ENCODE measurements at regions not wholly inside any gene's neighbourhood (a gene's known extent, or its start where the extent isn't known, plus 50 kb on each side); places are given as distances from the start of the nearest gene placed in this dataset.

DNA sequence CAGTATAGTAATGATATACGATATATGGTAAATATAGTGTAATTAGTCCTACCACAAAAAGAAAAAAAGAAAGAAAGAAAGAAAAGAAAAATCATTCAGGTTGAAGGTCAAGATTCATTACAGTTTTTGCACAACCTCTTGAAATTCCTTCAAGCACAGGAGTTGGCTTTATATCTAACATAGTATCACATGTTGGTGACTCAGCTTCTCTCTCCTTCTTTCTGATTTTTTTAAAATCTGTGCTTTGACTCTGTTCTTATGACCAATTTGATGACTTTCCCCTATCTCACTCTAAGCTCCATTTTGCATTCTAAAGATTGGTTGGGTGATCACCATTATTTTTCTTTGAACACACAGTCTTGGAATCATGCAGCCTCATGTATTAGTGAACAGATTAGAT is 148.2 kb upstream of the COL11A1 start:
- no peak for ATAC-seq
- DNase-seq (ENCODE audit: low spot score): no peak

DNA sequence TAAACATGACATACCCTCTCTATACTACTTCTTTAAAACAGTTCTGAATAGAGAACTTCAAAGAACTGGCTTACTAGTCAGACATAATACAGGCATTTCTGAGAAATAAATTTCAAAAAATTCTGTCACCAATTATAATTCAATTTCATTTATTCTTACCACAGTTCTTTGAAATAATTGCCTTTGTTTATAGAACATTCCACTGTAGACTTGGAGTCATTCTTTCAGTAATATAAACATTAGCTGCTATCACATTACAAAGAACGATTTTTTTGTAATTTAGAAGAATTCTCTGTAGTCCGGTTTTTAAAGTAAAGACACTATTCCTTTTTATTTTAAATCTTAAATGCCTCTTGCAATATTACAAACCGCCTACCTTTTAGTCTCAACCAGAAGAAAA is 146.4 kb upstream of the COL11A1 start:
- DNase-seq (ENCODE audit: low spot score) (no peak), ATAC-seq (no peak)

DNA sequence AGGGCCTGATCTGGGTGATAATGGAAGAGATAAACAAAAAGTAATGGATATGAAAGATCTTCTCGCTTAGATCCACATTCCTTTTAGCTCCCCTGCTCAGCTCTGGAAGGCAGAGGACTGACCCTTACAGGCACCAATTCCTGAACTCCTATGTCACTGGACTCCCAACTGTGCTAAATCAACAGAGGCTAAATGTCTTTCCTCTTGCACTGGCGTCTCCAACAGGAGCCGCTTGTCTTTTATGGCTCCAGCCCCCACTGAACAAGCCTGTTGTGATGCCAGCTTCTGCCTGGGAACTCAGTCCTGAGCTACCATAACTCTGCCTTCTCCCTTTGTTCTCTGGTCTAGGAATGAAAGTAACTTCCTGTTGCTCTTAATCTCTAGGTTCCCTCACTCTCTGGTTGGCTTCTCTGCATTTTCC is 142.1 kb upstream of the COL11A1 start:
- no peak for DNase-seq (ENCODE audit: low spot score)
- no peak for ATAC-seq

DNA sequence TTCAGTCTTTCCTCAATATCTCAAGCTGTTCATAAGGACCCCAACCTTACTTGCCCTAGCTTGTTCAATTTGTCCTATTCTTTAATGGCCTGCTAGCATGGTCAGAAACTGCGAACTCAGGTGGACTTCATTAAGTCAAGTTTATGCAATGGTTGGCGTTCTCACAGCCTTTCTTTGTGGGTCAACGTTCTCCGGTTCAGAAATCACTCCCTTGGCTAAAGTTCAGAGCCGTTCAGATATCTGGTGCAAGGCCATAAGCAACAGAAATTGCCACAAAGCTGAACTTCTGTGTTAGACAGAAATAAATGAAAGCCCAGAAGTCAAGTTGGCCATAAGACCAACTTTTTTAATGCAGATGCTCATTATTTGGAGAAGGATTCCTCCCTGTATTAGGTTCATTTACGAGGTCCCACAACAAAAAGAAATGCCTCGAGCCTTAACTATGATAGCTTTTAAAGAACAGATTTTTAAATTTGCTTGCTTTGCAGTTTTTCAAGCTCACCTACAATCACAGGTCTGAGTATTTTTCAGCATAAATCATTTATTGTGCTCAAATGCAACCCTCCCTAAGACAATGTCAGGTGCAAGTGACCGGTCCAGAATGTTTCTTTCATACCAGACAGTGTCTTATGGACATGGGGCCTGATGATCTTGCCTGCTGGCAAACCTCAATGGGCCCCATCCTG is 140.2 kb upstream of the COL11A1 start:
- ATAC-seq (peak; percentile 73), DNase-seq (ENCODE audit: low spot score) (no peak)

DNA sequence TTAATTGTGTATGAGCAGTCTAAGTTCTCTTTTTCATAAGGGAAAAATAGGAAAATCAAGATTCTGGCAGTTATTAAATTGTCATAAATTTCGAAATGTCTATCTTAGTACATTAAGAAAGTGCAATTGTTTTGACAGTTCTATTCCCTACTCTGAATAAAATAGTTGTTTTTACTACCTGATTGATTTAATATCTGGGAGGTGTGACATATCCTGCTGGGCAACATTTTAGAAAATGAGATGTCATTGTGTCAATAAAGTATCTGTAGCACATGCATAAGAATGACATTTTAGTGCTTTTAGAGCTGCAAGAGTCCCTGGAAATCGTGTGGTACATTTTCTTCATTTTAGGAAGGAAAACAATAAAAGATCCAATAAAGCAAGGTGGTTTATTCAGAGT is 139.2 kb upstream of the COL11A1 start:
- ATAC-seq (no peak), DNase-seq (ENCODE audit: low spot score) (no peak)

DNA sequence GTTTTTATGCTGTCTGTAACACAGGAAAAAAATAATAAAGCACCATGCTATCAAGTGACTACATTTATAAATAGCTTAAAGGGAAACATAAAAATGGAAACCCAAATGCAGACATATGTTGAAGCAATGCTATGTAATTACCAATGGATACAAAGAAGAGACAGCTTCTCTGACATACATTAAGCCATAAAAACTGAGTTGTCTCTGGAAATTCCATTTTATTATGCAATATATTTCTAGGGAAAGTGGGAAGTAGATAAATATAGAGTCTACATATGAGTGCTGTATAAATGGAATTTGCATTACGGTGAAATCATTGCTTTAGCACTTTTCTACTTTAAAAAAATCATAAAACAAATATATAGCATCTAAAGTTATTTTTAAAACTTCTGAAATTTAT is 135.2 kb upstream of the COL11A1 start:
- no peak for ATAC-seq
- DNase-seq (ENCODE audit: low spot score): no peak

DNA sequence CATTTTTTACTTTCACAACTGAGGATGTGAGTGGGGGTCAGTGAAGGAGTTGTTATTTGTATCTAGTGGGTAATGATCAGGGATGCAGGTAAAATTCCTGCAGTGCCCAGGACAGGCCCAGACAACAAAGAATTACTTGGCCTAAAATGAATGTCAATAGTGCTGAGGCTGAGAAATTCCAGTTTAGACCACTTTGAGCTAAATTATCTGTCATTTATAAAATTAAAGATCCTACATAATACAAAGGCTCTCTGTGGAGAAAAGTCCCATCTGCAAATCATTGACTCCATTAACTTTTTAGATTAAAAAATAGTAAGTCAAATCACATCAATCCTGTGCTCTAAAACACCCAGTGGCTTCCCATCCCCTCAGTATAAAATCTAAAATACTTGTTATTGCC is 130.7 kb upstream of the COL11A1 start:
- ATAC-seq: no peak
- DNase-seq (ENCODE audit: low spot score): no peak

DNA sequence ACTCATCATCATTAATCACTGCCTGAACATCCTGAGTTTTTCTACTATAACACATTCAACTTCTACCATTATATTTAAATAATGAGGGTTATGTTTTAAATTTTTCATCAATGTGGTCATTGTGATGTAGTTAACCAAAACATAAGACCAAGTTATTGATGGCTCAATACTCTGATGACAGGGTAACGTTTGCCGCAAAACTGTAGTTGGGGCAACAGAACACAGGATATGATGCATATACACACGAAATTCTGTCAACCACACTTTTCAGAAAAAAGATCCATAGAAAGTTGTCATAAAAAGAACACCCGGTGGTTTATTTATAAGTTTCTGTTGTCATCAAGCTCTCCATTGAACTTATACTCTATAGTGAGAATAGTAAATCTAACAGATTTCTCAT is 121.7 kb upstream of the COL11A1 start:
- ATAC-seq (no peak), DNase-seq (ENCODE audit: low spot score) (no peak)

DNA sequence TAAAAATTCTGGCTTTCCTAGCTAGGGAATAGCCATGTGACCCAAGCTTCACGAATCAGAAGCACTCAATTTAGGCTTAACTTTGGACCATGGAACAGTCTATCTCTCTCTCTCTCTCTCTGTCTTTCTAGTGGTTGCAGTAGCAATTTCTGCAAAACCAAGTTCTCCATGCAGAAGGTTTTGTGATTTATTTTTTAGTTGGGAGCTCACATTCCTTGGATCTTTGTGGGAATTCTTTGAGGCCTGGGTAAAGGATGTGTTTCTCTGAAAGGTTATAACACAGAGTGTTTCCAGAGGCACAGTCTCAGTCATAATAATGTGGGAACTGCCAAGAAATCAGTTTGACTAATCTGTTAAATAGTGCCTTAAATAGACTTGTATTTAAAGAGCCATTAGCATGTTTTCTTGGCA is 112.3 kb upstream of the COL11A1 start:
- no peak for DNase-seq (ENCODE audit: low spot score)
- no peak for ATAC-seq

DNA sequence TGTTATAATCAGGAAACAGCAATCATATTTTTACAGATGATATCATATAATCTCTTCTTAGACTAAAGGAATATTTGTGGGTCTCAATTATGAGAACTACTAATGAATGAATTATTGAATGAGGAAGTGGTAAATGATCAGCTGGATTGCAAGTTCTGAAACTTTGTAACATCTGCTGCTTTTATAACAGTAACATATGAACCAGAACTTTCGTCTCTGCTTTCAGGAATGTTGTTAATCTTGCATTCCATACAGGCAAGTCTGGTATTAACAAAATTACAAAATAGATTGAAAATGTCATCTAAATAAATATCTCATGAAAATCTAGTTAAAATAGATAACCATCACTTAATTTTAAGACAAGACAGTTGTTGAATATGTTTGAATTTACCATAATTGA is 110.5 kb upstream of the COL11A1 start:
- DNase-seq (ENCODE audit: low spot score): no peak
- ATAC-seq: no peak

DNA sequence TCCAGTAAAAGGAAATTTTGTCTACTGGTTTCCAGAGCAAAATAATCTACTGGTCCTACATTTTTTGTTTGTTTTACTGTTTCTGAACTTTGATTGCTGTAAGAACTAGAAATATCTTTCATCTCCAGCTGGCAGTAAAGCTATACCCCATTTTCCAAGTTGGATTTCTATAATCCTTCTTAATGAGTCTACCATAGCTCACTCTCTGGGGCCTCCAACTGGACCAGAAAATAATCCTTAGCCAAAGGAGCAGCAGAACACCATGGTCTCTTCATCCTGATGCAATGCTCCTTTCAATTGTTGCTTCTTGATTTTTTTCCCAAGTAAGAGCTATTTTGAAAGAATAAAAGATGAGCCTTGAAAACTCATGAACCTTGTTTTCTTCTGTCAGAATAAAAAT is 110.0 kb upstream of the COL11A1 start:
- no peak for ATAC-seq
- DNase-seq (ENCODE audit: low spot score): no peak

DNA sequence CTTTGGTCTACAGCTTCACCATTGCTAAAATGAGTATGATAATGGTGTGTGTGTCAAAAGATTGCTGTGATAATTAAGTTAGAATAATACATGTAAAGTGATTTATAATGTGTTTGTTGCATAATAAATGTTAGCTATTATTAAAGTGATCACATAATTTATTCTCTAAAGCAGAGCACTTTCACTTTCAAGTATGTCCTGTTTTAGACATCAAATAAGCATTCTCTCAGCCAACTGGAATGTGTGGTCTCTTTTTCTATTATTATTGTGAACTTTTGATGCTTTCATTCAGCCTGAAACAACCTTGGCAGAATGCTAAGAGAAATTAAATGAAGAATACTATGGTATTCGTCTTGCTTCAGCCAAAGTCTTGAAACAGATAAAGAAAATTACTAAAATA is 102.8 kb upstream of the COL11A1 start:
- DNase-seq (ENCODE audit: low spot score): no peak
- no peak for ATAC-seq

DNA sequence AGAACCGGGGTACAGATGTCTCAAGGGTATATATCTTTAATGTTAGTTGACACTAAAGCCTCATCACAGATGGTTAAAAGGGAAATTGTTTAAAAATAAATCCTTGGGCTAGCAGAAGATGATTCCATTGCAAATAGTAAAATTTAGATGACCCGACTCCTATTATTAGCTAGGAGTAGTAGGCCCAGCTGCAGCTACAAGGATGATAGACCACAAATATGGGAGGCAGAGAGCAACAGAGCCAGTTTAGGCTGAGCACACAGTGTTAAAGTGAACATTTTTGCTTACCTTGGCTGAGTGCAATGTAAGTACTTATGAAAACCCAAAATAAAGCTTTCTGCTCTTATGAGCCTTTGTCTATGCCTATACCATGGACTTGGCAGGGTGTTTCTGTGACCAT is 100.5 kb upstream of the COL11A1 start:
- DNase-seq (ENCODE audit: low spot score): no peak
- ATAC-seq: no peak

DNA sequence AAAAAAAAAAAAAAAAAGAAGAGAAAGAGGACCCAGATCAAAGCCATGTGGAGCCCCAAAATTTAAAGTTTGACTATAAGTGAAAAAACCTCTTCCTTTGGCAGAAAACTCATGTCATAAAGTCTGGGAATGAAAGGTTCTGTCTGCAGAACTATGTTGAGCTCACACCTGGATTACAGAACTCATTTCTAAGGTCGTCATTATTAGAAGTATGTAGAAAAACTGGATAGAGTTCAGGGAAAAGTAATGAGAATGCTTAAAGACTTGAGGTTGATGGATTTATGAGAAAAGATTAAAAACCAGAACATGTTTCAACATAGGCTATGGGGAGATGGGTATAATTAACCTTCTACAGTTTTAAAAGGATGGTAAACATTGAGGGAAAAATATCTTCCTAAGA is 90.7 kb upstream of the COL11A1 start:
- no peak for DNase-seq (ENCODE audit: low spot score)
- ATAC-seq: no peak

DNA sequence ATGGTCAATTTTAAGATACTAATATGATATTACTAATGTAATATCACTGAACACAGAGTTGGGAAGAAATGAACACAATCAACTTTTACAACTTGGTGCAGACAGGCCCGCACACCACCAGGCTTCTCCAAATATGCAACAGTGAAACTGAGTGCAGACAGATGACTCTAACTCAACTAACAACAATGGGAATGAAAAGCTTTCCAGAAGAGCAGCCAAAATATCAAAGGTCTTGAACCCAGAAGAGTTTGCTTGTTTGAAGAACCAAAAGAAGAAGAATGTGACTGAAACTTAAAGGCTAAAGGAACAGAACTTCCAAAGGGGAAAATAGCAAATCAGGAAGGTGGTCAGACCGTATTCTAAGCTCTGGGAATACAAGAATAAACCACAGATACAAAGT is 89.8 kb upstream of the COL11A1 start:
- DNase-seq (ENCODE audit: low spot score): no peak
- ATAC-seq: no peak

DNA sequence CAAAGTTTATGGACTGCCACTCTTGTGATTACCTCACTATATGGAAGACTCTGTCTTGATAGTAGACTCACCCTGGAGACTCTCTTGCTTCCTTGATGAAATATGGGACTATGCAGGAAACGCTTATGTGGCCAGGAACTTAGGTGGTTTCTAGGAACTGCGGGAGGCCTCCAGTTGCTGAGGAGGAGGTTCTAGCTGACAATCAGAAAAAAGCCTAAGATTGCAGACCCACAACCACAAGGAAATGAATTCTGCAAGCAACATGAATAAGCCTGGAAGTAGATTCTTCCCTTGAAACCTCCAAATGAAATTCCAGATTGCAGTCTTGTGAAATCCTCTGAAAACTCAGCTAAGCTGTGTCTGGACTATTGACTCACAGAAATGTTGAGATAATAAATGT is 88.9 kb upstream of the COL11A1 start:
- no peak for ATAC-seq

DNA sequence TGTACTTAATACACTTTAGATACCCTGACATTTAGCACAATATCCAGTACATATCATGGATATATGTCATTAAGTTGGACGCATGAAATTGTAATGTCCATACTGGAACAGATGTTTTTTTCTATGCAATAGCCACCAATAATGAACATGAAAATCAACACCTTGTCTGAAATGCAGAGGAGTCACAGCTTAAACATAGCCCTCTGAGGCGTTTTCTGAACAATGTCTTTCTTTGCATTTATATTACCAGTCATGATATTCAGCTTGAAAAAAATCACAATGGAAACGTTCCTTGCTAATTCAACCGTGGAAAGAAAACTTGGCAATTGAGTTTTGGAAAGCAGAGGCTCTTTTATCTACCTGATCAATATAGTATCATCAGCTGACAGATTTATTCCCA is 86.7 kb upstream of the COL11A1 start:
- ATAC-seq: no peak
- no peak for DNase-seq (ENCODE audit: low spot score)

More for the DNA sequence above, 88.9 kb upstream of the COL11A1 start:
- no peak for DNase-seq (ENCODE audit: low spot score)

DNA sequence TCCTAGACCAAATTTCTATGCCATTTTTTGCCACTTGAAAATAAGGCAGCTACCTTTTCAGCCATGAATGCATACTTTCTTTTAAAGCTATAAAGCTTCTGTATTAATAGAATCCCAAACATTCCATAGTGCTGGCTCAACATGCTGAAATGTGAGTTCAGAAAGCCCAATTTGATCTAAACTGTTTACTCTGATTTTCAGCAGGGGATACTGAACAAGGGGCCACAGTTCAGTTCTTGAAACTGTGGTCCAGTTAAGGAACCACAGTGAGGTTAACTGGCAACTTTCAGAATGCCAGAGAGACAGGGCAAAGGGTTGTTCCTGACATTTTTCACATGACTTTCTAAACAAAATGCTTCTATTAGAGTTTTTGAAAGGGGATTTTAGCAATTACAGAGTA is 85.7 kb upstream of the COL11A1 start:
- ATAC-seq (no peak), DNase-seq (ENCODE audit: low spot score) (no peak)

DNA sequence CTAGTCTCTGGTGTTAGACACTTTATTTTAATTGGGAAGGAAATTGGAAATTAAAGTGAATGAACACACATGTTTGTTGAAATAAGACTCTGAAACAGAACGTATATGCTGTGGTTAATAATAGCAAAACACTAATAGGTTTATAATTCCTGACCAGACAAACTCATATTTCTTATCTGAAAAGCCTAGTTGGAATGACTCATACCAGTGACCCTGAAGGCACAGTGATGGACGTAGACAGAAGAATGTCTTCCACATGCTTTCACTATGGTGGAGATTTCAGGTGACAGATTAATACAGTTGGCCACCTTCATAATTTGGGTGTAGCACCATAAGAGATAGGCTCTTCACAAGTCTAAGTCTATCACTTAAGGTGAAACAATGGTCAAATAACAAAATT is 83.0 kb upstream of the COL11A1 start:
- DNase-seq (ENCODE audit: low spot score): no peak
- ATAC-seq: no peak

DNA sequence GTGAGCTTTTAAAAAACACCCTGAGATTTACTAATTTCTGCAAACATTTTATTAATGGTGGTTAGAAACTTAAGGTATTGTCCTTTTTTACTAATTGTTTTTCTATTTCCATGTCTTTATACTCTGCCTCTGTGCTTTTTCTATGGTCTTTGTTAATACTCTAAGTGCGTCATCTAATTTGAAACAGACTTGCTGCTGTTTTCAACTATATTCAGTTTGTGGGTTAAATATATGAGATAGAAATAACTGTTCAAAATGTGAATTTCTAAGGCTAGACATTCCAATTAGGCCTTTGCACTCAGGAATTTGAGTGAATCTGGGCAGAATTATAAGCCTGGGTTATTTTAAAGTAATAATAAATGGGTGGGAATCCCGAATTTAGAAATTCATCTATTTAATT is 82.4 kb upstream of the COL11A1 start:
- ATAC-seq: no peak
- no peak for DNase-seq (ENCODE audit: low spot score)

DNA sequence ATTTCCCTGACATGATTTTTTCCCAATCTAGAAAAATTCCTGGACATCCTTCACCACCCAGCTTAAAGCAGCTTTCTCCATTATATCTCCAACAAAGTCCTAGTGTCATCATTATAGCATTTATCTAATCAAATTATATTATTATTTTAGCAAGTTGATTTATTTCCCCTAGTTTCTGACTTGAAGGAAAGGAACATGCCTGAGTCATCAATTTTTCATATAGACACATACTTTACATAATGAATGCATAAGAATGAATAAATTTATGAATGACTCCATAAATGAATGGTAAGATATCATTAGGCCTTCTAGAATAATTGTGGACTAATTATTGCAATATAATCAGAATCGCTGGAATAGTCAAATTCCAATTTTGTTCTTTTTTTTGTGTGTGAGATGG is 79.4 kb upstream of the COL11A1 start:
- DNase-seq (ENCODE audit: low spot score) (no peak), ATAC-seq (no peak)

DNA sequence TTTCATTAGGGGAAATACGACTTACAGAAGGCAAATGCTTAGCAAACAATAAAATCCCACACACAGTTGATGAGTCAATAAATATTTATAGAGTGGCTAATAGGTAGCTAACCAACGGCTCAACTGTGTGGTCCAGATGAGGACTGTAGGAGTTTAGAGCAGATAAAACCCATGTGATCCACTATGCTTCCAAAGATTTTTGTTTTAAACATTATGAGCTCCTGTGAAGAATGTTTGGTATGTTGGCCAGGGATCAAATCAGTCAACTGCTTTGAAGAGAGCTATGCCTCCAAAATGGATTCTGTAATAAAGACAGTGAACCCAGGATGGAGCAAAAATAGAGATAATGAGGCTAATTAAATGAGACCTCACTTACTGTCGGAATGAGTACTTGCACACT is 72.3 kb upstream of the COL11A1 start:
- no peak for ATAC-seq

DNA sequence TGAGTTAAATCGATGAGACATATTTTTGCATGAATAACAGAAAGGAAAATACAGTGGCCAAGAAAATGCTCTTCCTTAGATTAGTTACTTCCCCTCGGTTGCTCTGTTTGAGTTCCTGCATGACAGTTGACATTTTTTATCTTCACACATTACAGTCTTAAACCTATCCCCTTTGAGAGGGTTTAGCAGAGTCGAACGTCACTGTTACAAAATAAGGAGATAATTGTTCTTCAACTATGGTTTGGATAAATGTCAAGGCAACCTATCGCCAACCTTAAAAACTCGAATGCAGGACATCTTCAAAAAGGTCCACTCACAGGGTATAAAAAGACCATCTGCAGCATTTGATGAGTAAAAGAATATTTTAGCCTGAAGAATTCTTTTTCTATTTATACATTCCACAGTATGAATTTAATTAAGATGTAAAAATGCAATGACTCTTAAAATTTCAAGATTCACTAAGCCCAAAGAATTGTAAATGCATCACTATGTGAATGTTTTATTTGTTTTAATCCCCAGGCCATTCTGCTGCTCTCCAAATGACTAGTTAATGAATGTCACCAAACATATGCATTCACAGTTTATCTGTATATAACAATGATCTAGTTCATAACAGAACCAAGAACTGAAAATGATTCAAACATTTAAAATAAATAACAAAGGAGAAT is 68.9 kb upstream of the COL11A1 start:
- no peak for ATAC-seq
- no peak for DNase-seq (ENCODE audit: low spot score)

More for the DNA sequence above, 72.3 kb upstream of the COL11A1 start:
- no peak for DNase-seq (ENCODE audit: low spot score)
